ENCODE measurements at regions not wholly inside any gene's neighbourhood (a gene's known extent, or its start where the extent isn't known, plus 50 kb on each side); places are given as distances from the start of the nearest gene placed in this dataset.
A peak's percentile ranks its signal among the peaks of the same experiment; 100 is the strongest.
"Not testable (repeated sequence)": the region's sequence is repeated elsewhere in the genome, so short reads cannot be mapped to it uniquely, and the experiment has no call there.

DNA sequence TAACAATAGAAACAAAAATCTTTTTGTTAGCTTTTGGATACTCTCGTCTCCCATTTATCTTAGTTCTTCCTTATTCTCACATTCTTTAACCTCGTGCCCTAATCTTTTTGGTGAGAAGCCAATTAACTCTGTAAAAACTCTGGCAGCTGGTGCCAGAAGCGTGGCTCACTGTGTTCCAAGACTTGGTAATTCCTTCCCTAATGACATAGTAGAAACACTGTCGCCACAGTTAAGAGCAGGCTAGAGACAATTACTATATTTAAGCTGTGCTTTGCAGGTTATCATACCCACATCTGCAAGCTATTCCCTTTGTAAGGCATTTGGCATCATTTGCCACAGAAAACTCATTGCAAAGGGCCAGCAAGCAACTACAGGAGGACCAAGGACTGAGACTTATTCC lies 160.9 kb upstream of the PIK3R1 start:
- peaks cover 10% of the 10 kb centered on the region for H3K4me1 Mint-ChIP-seq (ENCODE audit: low read depth)
- H3K36me3 Mint-ChIP-seq (ENCODE audit: low read depth): peaks cover 7% of the 10 kb centered on the region
- no peak overlapping the region for H3K27ac Mint-ChIP-seq
- H3K9me3 Mint-ChIP-seq: no peaks in the 10 kb centered on the region
- TF ChIP-seq CTCF (IDR thresholded peaks at IDR 0.05): no peak
- no peak overlapping the region for H3K4me3 Mint-ChIP-seq
- peaks cover 1% of the 10 kb centered on the region for H3K27me3 Mint-ChIP-seq (ENCODE audit: insufficient read depth)
- no peak for DNase-seq

- DNase-seq: peak; percentile 6
- TF ChIP-seq CTCF (IDR thresholded peaks at IDR 0.05): no peak
- Mint-ChIP-seq H3K4me3 (no peak overlapping the region), H3K4me1 (ENCODE audit: low read depth) (peaks cover 24% of the 10 kb centered on the region), H3K9me3 (no peaks in the 10 kb centered on the region), H3K27me3 (ENCODE audit: insufficient read depth) (peaks cover 1% of the 10 kb centered on the region), H3K27ac (no peak overlapping the region), H3K36me3 (ENCODE audit: low read depth) (peaks cover 7% of the 10 kb centered on the region)
Observed at GRCh38 chr5:68053202-68053601, 162.4 kb upstream of the PIK3R1 start.

GRCh38 chr5:68049053-68049713 lies 166.4 kb upstream of the PIK3R1 start:
- Mint-ChIP-seq H3K4me1 (ENCODE audit: low read depth) (peaks cover 41% of the 10 kb centered on the region), H3K9me3 (peaks cover 4% of the 10 kb centered on the region), H3K27ac (peak overlapping the region; percentile 52), H3K4me3 (0 out of 2 replicates have a peak overlapping the region, but pooled peaks have one; percentile 8), H3K36me3 (ENCODE audit: low read depth) (peaks cover 12% of the 10 kb centered on the region), H3K27me3 (ENCODE audit: insufficient read depth) (peaks cover 1% of the 10 kb centered on the region)
- peak; percentile 45 for DNase-seq
- no peak for TF ChIP-seq CTCF (IDR thresholded peaks at IDR 0.05)

DNA sequence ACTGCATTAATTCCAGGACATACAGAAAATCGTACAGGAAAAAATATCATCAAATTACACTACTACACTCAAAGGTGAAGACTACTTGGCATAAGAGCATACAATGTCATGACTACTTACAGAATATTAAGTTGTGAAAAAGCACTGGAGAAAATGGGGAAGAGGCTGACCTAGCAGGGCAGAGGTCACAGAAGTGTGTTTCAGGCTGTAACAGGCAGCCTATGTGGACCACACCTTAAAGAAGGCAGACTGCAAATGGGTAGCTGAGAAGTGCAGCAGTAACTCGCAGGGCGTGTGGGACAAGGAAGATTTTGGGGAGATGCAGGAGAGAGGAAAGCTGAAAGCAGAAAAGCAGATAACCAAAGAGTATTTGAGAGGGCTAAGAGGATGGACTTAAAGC lies 167.0 kb upstream of the PIK3R1 start:
- no peak for TF ChIP-seq CTCF (IDR thresholded peaks at IDR 0.05)
- no peak for DNase-seq
- H3K4me3 Mint-ChIP-seq: no peak overlapping the region
- H3K27me3 Mint-ChIP-seq (ENCODE audit: insufficient read depth): peaks cover 1% of the 10 kb centered on the region
- peaks cover 4% of the 10 kb centered on the region for H3K9me3 Mint-ChIP-seq
- peaks cover 12% of the 10 kb centered on the region for H3K36me3 Mint-ChIP-seq (ENCODE audit: low read depth)
- H3K4me1 Mint-ChIP-seq (ENCODE audit: low read depth): peaks cover 41% of the 10 kb centered on the region
- peak overlapping the region; percentile 52 for H3K27ac Mint-ChIP-seq

GRCh38 chr5:68048054-68048453 lies 167.5 kb upstream of the PIK3R1 start:
- H3K27ac Mint-ChIP-seq; H3K4me3 Mint-ChIP-seq; DNase-seq; H3K27me3 Mint-ChIP-seq (ENCODE audit: insufficient read depth); H3K9me3 Mint-ChIP-seq: not testable (repeated sequence)
- Mint-ChIP-seq H3K36me3 (ENCODE audit: low read depth) (peaks cover 12% of the 10 kb centered on the region), H3K4me1 (ENCODE audit: low read depth) (peaks cover 41% of the 10 kb centered on the region)

GRCh38 chr5:68047035-68047434 lies 168.5 kb upstream of the PIK3R1 start:
- Mint-ChIP-seq H3K9me3 (peaks cover 4% of the 10 kb centered on the region), H3K27me3 (ENCODE audit: insufficient read depth) (peaks cover under 1% of the 10 kb centered on the region), H3K4me1 (ENCODE audit: low read depth) (peaks cover 41% of the 10 kb centered on the region), H3K4me3 (peak overlapping the region; percentile 76), H3K36me3 (ENCODE audit: low read depth) (peaks cover 11% of the 10 kb centered on the region), H3K27ac (peak overlapping the region; percentile 94)
- no peak for TF ChIP-seq CTCF (IDR thresholded peaks at IDR 0.05)
- peak; percentile 86 for DNase-seq

Measured in HFFc6 (cell line).